PFSK-1 (cell line): ENCODE measurements at regions not wholly inside any gene's neighbourhood (a gene's known extent, or its start where the extent isn't known, plus 50 kb on each side); places are given as distances from the start of the nearest gene placed in this dataset.

Experiments
- FOXP2 ChIP-seq: optimal IDR thresholded peaks from 2 replicates; pipeline ENCODE3; 2011; ENCODE audit warnings: borderline replicate concordance, control low read depth, inconsistent platforms; ENCODE audit not compliant: insufficient read depth; ENCODE audit errors: extremely low read length, extremely low read depth
- POLR2AphosphoS5 ChIP-seq: IDR thresholded peaks from 2 replicates; pipeline ENCODE4 v1.6.1; 2012; ENCODE audit warnings: low read depth, mild to moderate bottlenecking, control low read depth, low read length, moderate library complexity
- SIN3A ChIP-seq: IDR thresholded peaks from 2 replicates; pipeline ENCODE4 v1.6.1; 2012; ENCODE audit warnings: mild to moderate bottlenecking, low read length, moderate library complexity, borderline replicate concordance; ENCODE audit not compliant: insufficient read depth
- TAF1 ChIP-seq: IDR thresholded peaks from 2 replicates; pipeline ENCODE4 v1.6.1; 2012; ENCODE audit warnings: low read length, control low read depth, borderline replicate concordance; ENCODE audit not compliant: insufficient read depth
- TF ChIP-seq, protein P1 (sequence below), 2 experiments: IDR thresholded peaks; 2 replicates each; pipeline versions ENCODE4 v1.6.1 to v1.8.0; 2011 to 2012; ENCODE audit warnings: low read depth in 2 of 2, low read length in 2 of 2, control low read depth in 1 of 2, inconsistent platforms in 1 of 2, mild to moderate bottlenecking in 1 of 2, moderate library complexity in 1 of 2; ENCODE audit not compliant: insufficient read depth in 1 of 2

DNA sequence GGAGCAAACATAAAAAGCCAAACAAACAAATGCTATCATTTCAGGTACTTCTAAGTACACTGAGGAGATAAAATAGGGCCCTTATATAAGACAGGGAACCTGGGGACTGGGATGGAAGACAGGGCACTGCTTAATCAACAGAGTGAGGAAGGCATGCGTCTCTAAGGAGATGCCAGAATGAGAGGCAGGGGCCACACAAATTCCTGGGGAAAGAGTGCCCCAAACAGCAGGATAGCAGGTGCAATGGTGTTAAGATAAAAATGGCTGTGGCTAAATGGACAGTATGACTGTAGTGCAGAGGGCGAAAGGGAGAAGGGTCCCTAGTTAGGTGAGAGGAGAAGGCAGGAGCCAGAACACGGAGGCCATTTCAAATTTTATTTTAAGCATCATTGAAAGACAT, 113.9 kb downstream of the ZBTB18 start:
- no peak for TF ChIP-seq SIN3A
- no peak for TF ChIP-seq POLR2AphosphoS5
- TF ChIP-seq TAF1 = no peak
- TF ChIP-seq, protein P1, sequence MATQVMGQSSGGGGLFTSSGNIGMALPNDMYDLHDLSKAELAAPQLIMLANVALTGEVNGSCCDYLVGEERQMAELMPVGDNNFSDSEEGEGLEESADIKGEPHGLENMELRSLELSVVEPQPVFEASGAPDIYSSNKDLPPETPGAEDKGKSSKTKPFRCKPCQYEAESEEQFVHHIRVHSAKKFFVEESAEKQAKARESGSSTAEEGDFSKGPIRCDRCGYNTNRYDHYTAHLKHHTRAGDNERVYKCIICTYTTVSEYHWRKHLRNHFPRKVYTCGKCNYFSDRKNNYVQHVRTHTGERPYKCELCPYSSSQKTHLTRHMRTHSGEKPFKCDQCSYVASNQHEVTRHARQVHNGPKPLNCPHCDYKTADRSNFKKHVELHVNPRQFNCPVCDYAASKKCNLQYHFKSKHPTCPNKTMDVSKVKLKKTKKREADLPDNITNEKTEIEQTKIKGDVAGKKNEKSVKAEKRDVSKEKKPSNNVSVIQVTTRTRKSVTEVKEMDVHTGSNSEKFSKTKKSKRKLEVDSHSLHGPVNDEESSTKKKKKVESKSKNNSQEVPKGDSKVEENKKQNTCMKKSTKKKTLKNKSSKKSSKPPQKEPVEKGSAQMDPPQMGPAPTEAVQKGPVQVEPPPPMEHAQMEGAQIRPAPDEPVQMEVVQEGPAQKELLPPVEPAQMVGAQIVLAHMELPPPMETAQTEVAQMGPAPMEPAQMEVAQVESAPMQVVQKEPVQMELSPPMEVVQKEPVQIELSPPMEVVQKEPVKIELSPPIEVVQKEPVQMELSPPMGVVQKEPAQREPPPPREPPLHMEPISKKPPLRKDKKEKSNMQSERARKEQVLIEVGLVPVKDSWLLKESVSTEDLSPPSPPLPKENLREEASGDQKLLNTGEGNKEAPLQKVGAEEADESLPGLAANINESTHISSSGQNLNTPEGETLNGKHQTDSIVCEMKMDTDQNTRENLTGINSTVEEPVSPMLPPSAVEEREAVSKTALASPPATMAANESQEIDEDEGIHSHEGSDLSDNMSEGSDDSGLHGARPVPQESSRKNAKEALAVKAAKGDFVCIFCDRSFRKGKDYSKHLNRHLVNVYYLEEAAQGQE (IDR thresholded peaks at IDR 0.05; ENCODE audit: insufficient read depth in 1 of 2, low read depth in 2 of 2, low read length in 2 of 2) = no peak
- TF ChIP-seq FOXP2 = no peak
